A549 (cell line): ENCODE measurements at regions not wholly inside any gene's neighbourhood (a gene's known extent, or its start where the extent isn't known, plus 50 kb on each side); places are given as distances from the start of the nearest gene placed in this dataset.
A peak's percentile ranks its signal among the peaks of the same experiment; 100 is the strongest.

Source experiments
- ATAC-seq, 2 experiments: fragments of 200-7000 bp in 1 of 2; fragments of >200 bp in 1 of 2; cut with Nextera tagmentation in 1 of 2; cut with Tn5 transposase in 1 of 2; 3 replicates each; pipeline versions ENCODE4 v1.8.0 to v1.9.1; 2018 to 2020; ENCODE audit warnings: mild to moderate bottlenecking in 1 of 2, moderate library complexity in 1 of 2
- CTCF ChIA-PET: fragments of 300-600 bp; sonication (Branson Sonifier 250); formaldehyde crosslinking; extraction: SDS; loops from one replicate; lab custom pipeline; 2021; ENCODE audit warnings: antibody characterized with exemption, inconsistent platforms; lab: Yijun Ruan, JAX
- POLR2A ChIA-PET: fragments of 350-600 bp; formaldehyde crosslinking; extraction: SDS; loops from one replicate; lab custom pipeline; 2021; ENCODE audit warnings: antibody characterized with exemption, inconsistent platforms; lab: Yijun Ruan, JAX
- DNase-seq, 2 experiments: peaks; one replicate each; pipeline versions ENCODE4 v3.0.0 to v3.0.0-alpha.2; 2011 to 2016; ENCODE audit warnings: low read depth in 1 of 2, low spot score in 1 of 2
- FAIRE-seq: peaks from 2 replicates; lab custom pipeline; 2011; peaks lifted over from hg19 to GRCh38; lab: Jason Lieb, UNC
- H3K27ac ChIP-seq, 2 experiments: fragments of >200 bp; sonication (Bioruptor Twin); formaldehyde crosslinking; 3 replicates each; pipeline ENCODE4 v1.5.1; 2016 to 2017
- H3K4me1 ChIP-seq: fragments of >200 bp; sonication (Bioruptor Twin); formaldehyde crosslinking; 3 replicates; pipeline ENCODE4 v1.6.1; 2016
- H3K4me2 ChIP-seq: fragments of >200 bp; sonication (Bioruptor Twin); formaldehyde crosslinking; 3 replicates; pipeline ENCODE4 v1.6.1; 2016
- H3K4me3 ChIP-seq: fragments of >200 bp; sonication (Bioruptor Twin); formaldehyde crosslinking; 3 replicates; pipeline ENCODE4 v1.5.1; 2016
- H3K9me3 ChIP-seq: fragments of >200 bp; sonication (Bioruptor Twin); formaldehyde crosslinking; 3 replicates; pipeline ENCODE4 v1.6.1; 2016
- BHLHE40 ChIP-seq: IDR thresholded peaks from 2 replicates; pipeline ENCODE4 v1.6.1; 2012; ENCODE audit warnings: low read depth, low read length, inconsistent platforms
- CTCF ChIP-seq: fragments of >200 bp; sonication (Bioruptor Twin); formaldehyde crosslinking; IDR thresholded peaks from 3 replicates; pipeline ENCODE4 v1.5.1; 2016
- ESRRA ChIP-seq: fragments of 150-350 bp; IDR thresholded peaks from 2 replicates; pipeline ENCODE4 v1.6.1; 2014; ENCODE audit warnings: mild to moderate bottlenecking, low read length, borderline replicate concordance
- FOSL2 ChIP-seq, 2 experiments: fragments of 450-650 bp in 1 of 2; fragments of >200 bp in 1 of 2; sonication (Bioruptor Twin) in 1 of 2; formaldehyde crosslinking; IDR thresholded peaks; 2 replicates each; pipeline versions ENCODE4 v1.5.0 to v1.6.1; 2016 to 2020; ENCODE audit warnings: mild to moderate bottlenecking in 1 of 2, moderate library complexity in 1 of 2
- HES2 ChIP-seq: fragments of >200 bp; sonication (Bioruptor Twin); formaldehyde crosslinking; IDR thresholded peaks from 2 replicates; pipeline ENCODE4 v1.6.1; 2016
- HOXB13 ChIP-seq: fragments of 250-450 bp; sonication (Bioruptor Pico); IDR thresholded peaks from 2 replicates; pipeline ENCODE4 v1.5.0; 2020; ENCODE audit warnings: low read depth, mild to moderate bottlenecking, moderate library complexity
- JUN ChIP-seq, 2 experiments: fragments of >200 bp; sonication (Bioruptor Twin); formaldehyde crosslinking; IDR thresholded peaks; 2 replicates in 1 of 2; 3 replicates in 1 of 2; pipeline ENCODE4 v1.6.1; 2016 to 2017
- KDM1A ChIP-seq: fragments of 200-600 bp; sonication (generic); IDR thresholded peaks from 2 replicates; pipeline ENCODE4 v1.6.1; 2016; ENCODE audit warnings: low read depth, mild to moderate bottlenecking
- KDM5A ChIP-seq: fragments of 200-600 bp; sonication (generic); IDR thresholded peaks from 2 replicates; pipeline ENCODE4 v1.6.1; 2016; ENCODE audit warnings: antibody characterized with exemption, mild to moderate bottlenecking
- MAX ChIP-seq: IDR thresholded peaks from 2 replicates; pipeline ENCODE4 v1.6.1; 2012
- MAZ ChIP-seq: fragments of 150-350 bp; IDR thresholded peaks from 2 replicates; pipeline ENCODE4 v1.6.1; 2014; ENCODE audit warnings: antibody characterized with exemption, low read depth, low read length, borderline replicate concordance
- NFE2L2 ChIP-seq: fragments of 150-350 bp; conservative IDR thresholded peaks from 2 replicates; pipeline ENCODE4 v1.6.1; 2014; ENCODE audit warnings: low read length
- RARB ChIP-seq: fragments of 250-450 bp; sonication (Bioruptor Pico); IDR thresholded peaks from 2 replicates; pipeline ENCODE4 v1.8.0; 2021; ENCODE audit warnings: mild to moderate bottlenecking, moderate library complexity
- RNF2 ChIP-seq: fragments of 200-600 bp; sonication (generic); IDR thresholded peaks from 2 replicates; pipeline ENCODE4 v1.6.1; 2016; ENCODE audit warnings: low read depth, mild to moderate bottlenecking, antibody characterized with exemption, moderate library complexity, borderline replicate concordance
- SREBF2 ChIP-seq: fragments of 450-650 bp; IDR thresholded peaks from 2 replicates; pipeline ENCODE4 v1.6.1; 2014; ENCODE audit warnings: mild to moderate bottlenecking, moderate library complexity
- TFCP2L1 ChIP-seq: fragments of 250-450 bp; sonication (Bioruptor Pico); IDR thresholded peaks from 2 replicates; pipeline ENCODE4 v1.5.0; 2021; ENCODE audit warnings: mild to moderate bottlenecking
- TP53 ChIP-seq: fragments of 250-450 bp; sonication (Bioruptor Pico); IDR thresholded peaks from 2 replicates; pipeline ENCODE4 v1.5.0; 2021; ENCODE audit warnings: mild to moderate bottlenecking, moderate library complexity
- WGBS: methylation state at CpG from one replicate; pipeline ENCODE4 v1.1.6; 2017; ENCODE audit errors: missing lambda C conversion rate; 5-methylcytosine and 5-hydroxymethylcytosine counted together
- TF ChIP-seq, protein P1 (sequence below): fragments of 450-650 bp; IDR thresholded peaks from 2 replicates; pipeline ENCODE4 v1.6.1; 2014; ENCODE audit warnings: antibody characterized with exemption

GRCh38 chr20:40811660-40812414 lies 122.8 kb upstream of the MAFB start:
- CTCF ChIA-PET: interaction anchor here (1.6 kb wide), 1 partner anchor 11 kb away, joined by 4 read pairs; no protein-coding TSS in a partner anchor

DNA sequence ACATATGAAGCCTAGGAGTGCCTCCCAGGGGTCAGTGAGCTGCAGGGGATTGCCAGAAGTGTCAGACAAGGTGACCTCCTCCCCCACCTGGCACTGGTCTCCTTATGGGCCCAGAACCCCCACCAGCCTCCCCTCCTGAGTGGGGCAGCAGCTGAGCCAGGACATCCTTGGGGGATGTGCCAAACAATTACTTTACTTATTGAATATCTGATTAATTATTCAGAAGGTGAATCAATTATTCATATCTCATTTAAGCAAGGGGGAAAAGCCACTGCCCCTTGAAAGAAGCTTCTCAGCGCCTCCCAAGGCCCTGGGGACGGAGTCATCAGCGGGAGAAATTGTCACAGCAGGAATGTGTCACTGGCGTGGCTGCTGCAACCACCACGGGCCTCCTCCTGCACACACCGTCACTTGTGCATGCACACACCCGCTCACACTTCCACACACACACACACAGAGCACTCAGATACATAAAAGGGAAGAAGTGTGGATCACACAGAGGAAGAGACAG lies 123.4 kb upstream of the MAFB start:
- no peak for FAIRE-seq
- H3K4me3 ChIP-seq: no peak overlapping the region
- DNase-seq: no peak
- ChIA-PET CTCF (interaction anchor here (1.6 kb wide), 1 partner anchor 10 kb away, joined by 4 read pairs; no protein-coding TSS in a partner anchor), POLR2A (no interaction called here)
- 34% methylated on average over 7 of the region's 7 CpGs for WGBS
- TF ChIP-seq MAZ: no peak
- TF ChIP-seq SREBF2: no peak
- no peak for TF ChIP-seq ESRRA
- TF ChIP-seq NFE2L2: no peak
- no peak for TF ChIP-seq JUN (IDR thresholded peaks at IDR 0.05)
- TF ChIP-seq TFCP2L1 (CRISPR knock-in tag): no peak
- no peak for TF ChIP-seq HES2
- TF ChIP-seq MAX: no peak
- TF ChIP-seq RNF2: no peak
- no peak for ATAC-seq
- no peaks in the 10 kb centered on the region for H3K9me3 ChIP-seq
- no peak overlapping the region for H3K27ac ChIP-seq
- no peak overlapping the region for H3K4me2 ChIP-seq
- H3K4me1 ChIP-seq: no peaks in the 10 kb centered on the region

More at GRCh38 chr20:40811660-40812414, 122.8 kb upstream of the MAFB start:
- Histone ChIP-seq H3K27ac (no peak overlapping the region), H3K9me3 (no peaks in the 10 kb centered on the region), H3K4me3 (no peak overlapping the region), H3K4me1 (no peaks in the 10 kb centered on the region), H3K4me2 (no peak overlapping the region)
- no peak for TF ChIP-seq CTCF
- TF ChIP-seq RARB (CRISPR knock-in tag): no peak
- TF ChIP-seq, protein P1, sequence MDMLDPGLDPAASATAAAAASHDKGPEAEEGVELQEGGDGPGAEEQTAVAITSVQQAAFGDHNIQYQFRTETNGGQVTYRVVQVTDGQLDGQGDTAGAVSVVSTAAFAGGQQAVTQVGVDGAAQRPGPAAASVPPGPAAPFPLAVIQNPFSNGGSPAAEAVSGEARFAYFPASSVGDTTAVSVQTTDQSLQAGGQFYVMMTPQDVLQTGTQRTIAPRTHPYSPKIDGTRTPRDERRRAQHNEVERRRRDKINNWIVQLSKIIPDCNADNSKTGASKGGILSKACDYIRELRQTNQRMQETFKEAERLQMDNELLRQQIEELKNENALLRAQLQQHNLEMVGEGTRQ: no peak
- no peak for TF ChIP-seq KDM5A
- no peak for TF ChIP-seq TP53 (CRISPR knock-in tag)
- no peak for TF ChIP-seq TFCP2L1 (CRISPR knock-in tag)
- no peak for TF ChIP-seq HOXB13 (CRISPR knock-in tag)
- ATAC-seq (no peak), FAIRE-seq (no peak), DNase-seq (no peak)
- WGBS: 5% methylated on average over 5 of the region's 8 CpGs
- POLR2A ChIA-PET: no interaction called here

- no peak for DNase-seq
- no peak for FAIRE-seq
- CTCF ChIA-PET: interaction anchor here (1.6 kb wide), 1 partner anchor 10 kb away, joined by 4 read pairs; no protein-coding TSS in a partner anchor
- H3K4me1 ChIP-seq: no peaks in the 10 kb centered on the region
- POLR2A ChIA-PET: no interaction called here
- H3K4me2 ChIP-seq: no peak overlapping the region
- 36% methylated on average over 5 of the region's 5 CpGs for WGBS
- no peak overlapping the region for H3K4me3 ChIP-seq
- TF ChIP-seq BHLHE40 (no peak), TP53 (CRISPR knock-in tag) (no peak), KDM1A (no peak), FOSL2 (IDR thresholded peaks at IDR 0.05) (no peak), FOSL2 (CRISPR knock-in tag; IDR thresholded peaks at IDR 0.05) (no peak), RNF2 (no peak)
- TF ChIP-seq, all 56 proteins: peak for 0
- no peak overlapping the region for H3K27ac ChIP-seq
- peak; percentile 43 to 61; a peak in 3 of 6 replicates for ATAC-seq
- no peaks in the 10 kb centered on the region for H3K9me3 ChIP-seq
These were observed 124.0 kb upstream of the MAFB start for GRCh38 chr20:40813029-40813431.
